ENCODE measurements at regions not wholly inside any gene's neighbourhood (a gene's known extent, or its start where the extent isn't known, plus 50 kb on each side); places are given as distances from the start of the nearest gene placed in this dataset.

GRCh38 chr2:128772671-128773070 is 454.0 kb upstream of the HS6ST1 start:
- no peak overlapping the region for H3K27ac ChIP-seq (ENCODE audit: low read length)
- H3K36me3 ChIP-seq (ENCODE audit: insufficient read depth, low read depth, low read length): no peaks in the 10 kb centered on the region
- H3K27me3 ChIP-seq (ENCODE audit: insufficient read depth, low read length): no peaks in the 10 kb centered on the region
- no peaks in the 10 kb centered on the region for H3K9me3 ChIP-seq (ENCODE audit: insufficient read depth, low read depth, low read length)
- H3K4me1 ChIP-seq (ENCODE audit: insufficient read depth, low read length): peaks cover 8% of the 10 kb centered on the region; the same call in 1 of the 2 replicates
- no peak overlapping the region for H3K9ac ChIP-seq (ENCODE audit: low read depth, low read length)
- no peak overlapping the region for H3K4me3 ChIP-seq (ENCODE audit: low read length)

GRCh38 chr2:128773641-128774319 is 455.1 kb upstream of the HS6ST1 start:
- Histone ChIP-seq H3K4me1 (ENCODE audit: insufficient read depth, low read length) (peaks cover 8% of the 10 kb centered on the region; the same call in 1 of the 2 replicates), H3K9me3 (ENCODE audit: insufficient read depth, low read depth, low read length) (no peaks in the 10 kb centered on the region), H3K9ac (ENCODE audit: low read depth, low read length) (no peak overlapping the region), H3K36me3 (ENCODE audit: insufficient read depth, low read depth, low read length) (no peaks in the 10 kb centered on the region), H3K27me3 (ENCODE audit: insufficient read depth, low read length) (no peaks in the 10 kb centered on the region), H3K27ac (ENCODE audit: low read length) (no peak overlapping the region), H3K4me3 (ENCODE audit: low read length) (no peak overlapping the region)

GRCh38 chr2:128774320-128775216 is 455.9 kb upstream of the HS6ST1 start:
- no peak overlapping the region for H3K9ac ChIP-seq (ENCODE audit: low read depth, low read length)
- H3K4me1 ChIP-seq (ENCODE audit: insufficient read depth, low read length): peaks cover 8% of the 10 kb centered on the region; the same call in 1 of the 2 replicates
- H3K27me3 ChIP-seq (ENCODE audit: insufficient read depth, low read length): no peaks in the 10 kb centered on the region
- no peaks in the 10 kb centered on the region for H3K36me3 ChIP-seq (ENCODE audit: insufficient read depth, low read depth, low read length)
- H3K4me3 ChIP-seq (ENCODE audit: low read length): no peak overlapping the region
- H3K27ac ChIP-seq (ENCODE audit: low read length): no peak overlapping the region
- no peaks in the 10 kb centered on the region; the same call in 1 of the 2 replicates for H3K9me3 ChIP-seq (ENCODE audit: insufficient read depth, low read depth, low read length)

- Histone ChIP-seq H3K9me3 (ENCODE audit: insufficient read depth, low read depth, low read length) (no peaks in the 10 kb centered on the region; the same call in 1 of the 2 replicates), H3K4me3 (ENCODE audit: low read length) (no peak overlapping the region), H3K36me3 (ENCODE audit: insufficient read depth, low read depth, low read length) (no peaks in the 10 kb centered on the region), H3K9ac (ENCODE audit: low read depth, low read length) (no peak overlapping the region), H3K27me3 (ENCODE audit: insufficient read depth, low read length) (no peaks in the 10 kb centered on the region), H3K4me1 (ENCODE audit: insufficient read depth, low read length) (peaks cover 8% of the 10 kb centered on the region; the same call in 1 of the 2 replicates), H3K27ac (ENCODE audit: low read length) (no peak overlapping the region)
Measured at GRCh38 chr2:128775217-128775913, 456.7 kb upstream of the HS6ST1 start.

GRCh38 chr2:128775914-128776285 is 457.2 kb upstream of the HS6ST1 start:
- H3K27ac ChIP-seq (ENCODE audit: low read length): no peak overlapping the region
- no peak overlapping the region for H3K9ac ChIP-seq (ENCODE audit: low read depth, low read length)
- no peak overlapping the region for H3K4me3 ChIP-seq (ENCODE audit: low read length)
- H3K27me3 ChIP-seq (ENCODE audit: insufficient read depth, low read length): no peaks in the 10 kb centered on the region
- no peaks in the 10 kb centered on the region for H3K36me3 ChIP-seq (ENCODE audit: insufficient read depth, low read depth, low read length)
- H3K9me3 ChIP-seq (ENCODE audit: insufficient read depth, low read depth, low read length): no peaks in the 10 kb centered on the region; the same call in 1 of the 2 replicates
- H3K4me1 ChIP-seq (ENCODE audit: insufficient read depth, low read length): peaks cover 6% of the 10 kb centered on the region; the same call in 1 of the 2 replicates

GRCh38 chr2:128776461-128777195 is 458.0 kb upstream of the HS6ST1 start:
- Histone ChIP-seq H3K9ac (ENCODE audit: low read depth, low read length) (no peak overlapping the region), H3K4me3 (ENCODE audit: low read length) (no peak overlapping the region), H3K36me3 (ENCODE audit: insufficient read depth, low read depth, low read length) (no peaks in the 10 kb centered on the region), H3K4me1 (ENCODE audit: insufficient read depth, low read length) (no peaks in the 10 kb centered on the region), H3K27ac (ENCODE audit: low read length) (no peak overlapping the region), H3K27me3 (ENCODE audit: insufficient read depth, low read length) (no peaks in the 10 kb centered on the region), H3K9me3 (ENCODE audit: insufficient read depth, low read depth, low read length) (no peaks in the 10 kb centered on the region; the same call in 1 of the 2 replicates)

GRCh38 chr2:128777196-128778035 is 458.7 kb upstream of the HS6ST1 start:
- no peak overlapping the region for H3K27ac ChIP-seq (ENCODE audit: low read length)
- no peaks in the 10 kb centered on the region for H3K36me3 ChIP-seq (ENCODE audit: insufficient read depth, low read depth, low read length)
- no peak overlapping the region for H3K4me3 ChIP-seq (ENCODE audit: low read length)
- no peaks in the 10 kb centered on the region; the same call in 1 of the 2 replicates for H3K9me3 ChIP-seq (ENCODE audit: insufficient read depth, low read depth, low read length)
- no peak overlapping the region for H3K9ac ChIP-seq (ENCODE audit: low read depth, low read length)
- H3K4me1 ChIP-seq (ENCODE audit: insufficient read depth, low read length): no peaks in the 10 kb centered on the region
- no peaks in the 10 kb centered on the region for H3K27me3 ChIP-seq (ENCODE audit: insufficient read depth, low read length)

GRCh38 chr2:128778843-128779242 is 460.2 kb upstream of the HS6ST1 start:
- no peak overlapping the region for H3K4me3 ChIP-seq (ENCODE audit: low read length)
- no peaks in the 10 kb centered on the region for H3K27me3 ChIP-seq (ENCODE audit: insufficient read depth, low read length)
- H3K9me3 ChIP-seq (ENCODE audit: insufficient read depth, low read depth, low read length): no peaks in the 10 kb centered on the region; the same call in 1 of the 2 replicates
- no peaks in the 10 kb centered on the region for H3K36me3 ChIP-seq (ENCODE audit: insufficient read depth, low read depth, low read length)
- H3K9ac ChIP-seq (ENCODE audit: low read depth, low read length): no peak overlapping the region
- H3K27ac ChIP-seq (ENCODE audit: low read length): no peak overlapping the region
- H3K4me1 ChIP-seq (ENCODE audit: insufficient read depth, low read length): no peaks in the 10 kb centered on the region

- Histone ChIP-seq H3K4me3 (ENCODE audit: low read length) (no peak overlapping the region), H3K36me3 (ENCODE audit: insufficient read depth, low read depth, low read length) (no peaks in the 10 kb centered on the region), H3K9ac (ENCODE audit: low read depth, low read length) (no peak overlapping the region), H3K27ac (ENCODE audit: low read length) (no peak overlapping the region), H3K27me3 (ENCODE audit: insufficient read depth, low read length) (no peaks in the 10 kb centered on the region), H3K9me3 (ENCODE audit: insufficient read depth, low read depth, low read length) (no peaks in the 10 kb centered on the region; the same call in 1 of the 2 replicates), H3K4me1 (ENCODE audit: insufficient read depth, low read length) (no peaks in the 10 kb centered on the region)
Measured at GRCh38 chr2:128779301-128780095, 460.8 kb upstream of the HS6ST1 start.
